ENCODE measurements at regions not wholly inside any gene's neighbourhood (a gene's known extent, or its start where the extent isn't known, plus 50 kb on each side); places are given as distances from the start of the nearest gene placed in this dataset.

- DNase-seq = no peak
Observed at GRCh38 chr10:2300231-2300630, 562.9 kb upstream of the ADARB2 start.

DNA sequence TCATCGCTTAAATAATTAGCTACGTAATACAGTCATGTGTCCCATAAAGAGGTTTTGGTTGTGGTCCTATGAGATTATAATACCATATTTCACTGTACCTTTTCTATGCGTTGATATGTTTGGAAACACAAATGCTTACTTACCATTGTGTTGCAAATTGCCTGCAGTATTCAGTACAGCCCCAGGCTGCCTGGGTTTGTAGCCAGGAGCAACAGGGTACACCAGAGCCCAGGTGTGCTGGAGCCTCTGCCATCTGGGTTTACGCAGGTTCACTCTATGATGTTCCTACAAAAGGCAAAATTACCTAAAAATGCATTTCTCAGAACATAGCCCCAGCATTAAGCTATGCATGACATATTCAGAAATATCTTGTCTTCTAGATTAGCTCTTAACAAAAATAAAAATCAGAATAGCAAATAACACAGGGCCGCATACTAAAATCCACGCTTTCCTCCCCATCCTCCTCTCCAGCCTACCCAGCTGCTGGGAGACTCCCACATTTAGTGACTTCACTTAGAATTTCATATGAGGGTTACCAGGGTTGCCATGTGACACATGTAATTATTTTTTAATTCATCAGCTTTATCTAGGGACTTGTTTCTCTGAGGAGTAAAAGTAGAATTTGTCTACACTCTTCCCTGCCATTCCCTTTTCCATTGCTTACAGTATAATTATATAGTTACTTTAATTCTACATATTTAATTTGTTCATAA is 559.0 kb upstream of the ADARB2 start:
- no peak for DNase-seq

- no peak for DNase-seq
Observed at GRCh38 chr10:2294739-2295138, 557.4 kb upstream of the ADARB2 start.

- DNase-seq = no peak
Observed at GRCh38 chr10:2284071-2284470, 546.7 kb upstream of the ADARB2 start.

DNA sequence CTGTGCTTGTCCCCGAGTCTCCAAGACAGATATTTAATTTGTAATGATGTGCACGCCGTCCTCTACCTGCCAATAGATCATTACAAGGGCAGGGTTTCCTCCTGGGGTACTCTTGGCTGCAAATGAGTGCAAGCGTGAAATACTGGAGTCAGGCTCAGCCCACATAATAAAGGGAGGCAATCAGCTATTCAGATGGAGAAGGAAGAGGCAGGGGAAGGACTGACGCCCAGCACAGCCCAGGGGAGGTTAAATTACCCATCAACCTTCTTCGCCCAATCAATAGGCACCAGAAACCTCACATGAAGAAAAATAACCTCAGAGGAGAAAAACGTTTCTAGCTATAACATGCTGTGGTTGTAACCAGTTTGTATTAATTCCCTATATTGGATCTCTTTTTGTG is 544.9 kb upstream of the ADARB2 start:
- DNase-seq = no peak

DNA sequence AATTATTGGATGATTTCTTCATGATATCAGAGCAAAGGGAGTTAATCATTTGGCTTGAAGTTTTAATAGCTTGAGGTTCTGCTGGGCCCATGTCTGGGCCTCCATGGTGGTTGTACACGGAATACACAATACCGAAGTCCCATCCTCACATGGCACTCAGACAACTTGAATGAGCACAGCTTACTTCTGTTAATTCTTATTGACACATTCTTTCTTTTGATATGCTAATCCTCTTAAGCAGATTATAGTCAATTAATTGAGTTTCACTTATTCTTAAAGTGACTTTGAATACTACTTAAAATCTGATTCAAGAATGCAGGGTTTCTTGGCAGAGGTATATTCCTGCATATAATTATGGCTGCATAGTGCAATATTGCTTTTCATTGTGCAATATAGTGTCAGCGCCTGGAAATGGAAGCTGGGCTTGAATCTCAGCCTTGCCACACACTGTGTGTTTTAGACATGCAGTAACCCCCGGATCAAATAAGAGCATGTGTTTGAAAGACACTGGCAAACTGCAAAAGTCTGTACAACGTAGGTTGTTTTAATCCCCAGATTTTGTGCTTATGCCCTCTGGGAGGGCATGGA is 543.5 kb upstream of the ADARB2 start:
- DNase-seq = no peak

GRCh38 chr10:2279711-2280110 is 542.4 kb upstream of the ADARB2 start:
- no peak for DNase-seq

DNA sequence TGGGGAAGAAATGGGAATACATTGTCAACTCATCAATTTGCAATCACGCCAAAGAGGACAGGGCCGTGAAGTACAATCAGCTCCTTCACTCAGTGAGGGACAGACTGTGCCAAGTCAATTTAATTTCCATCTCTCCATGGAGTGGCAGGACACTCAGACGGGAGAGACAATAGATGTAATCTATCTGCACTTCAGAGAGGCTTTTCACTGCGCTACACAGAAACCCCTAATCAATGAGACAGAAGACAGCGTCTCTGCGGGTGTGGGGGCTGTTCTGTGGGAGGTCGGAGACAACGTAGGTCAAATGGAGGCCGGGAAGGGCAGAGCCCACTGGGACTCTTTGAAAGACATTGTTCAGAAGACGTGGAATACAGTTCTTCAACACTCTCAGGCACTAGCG is 541.0 kb upstream of the ADARB2 start:
- DNase-seq = no peak

DNA sequence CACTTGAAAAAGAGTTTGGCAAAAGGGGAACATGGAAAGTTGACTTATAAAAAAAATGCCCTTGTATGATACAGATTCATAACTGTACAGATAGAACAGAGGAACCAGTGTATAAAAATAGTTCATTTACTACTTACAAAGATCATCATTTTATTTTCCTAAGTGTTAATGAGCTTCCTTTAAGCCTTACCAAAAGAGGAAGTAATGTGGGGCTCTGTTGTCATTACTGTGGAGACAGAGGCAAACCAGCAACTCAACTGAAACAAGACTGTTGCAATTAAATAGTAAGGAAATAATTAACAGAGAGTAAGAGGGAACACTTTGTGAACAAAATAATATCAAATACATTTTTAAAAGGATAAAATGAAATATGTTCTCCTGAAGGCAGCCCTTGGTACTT is 526.2 kb upstream of the ADARB2 start:
- no peak for DNase-seq

DNA sequence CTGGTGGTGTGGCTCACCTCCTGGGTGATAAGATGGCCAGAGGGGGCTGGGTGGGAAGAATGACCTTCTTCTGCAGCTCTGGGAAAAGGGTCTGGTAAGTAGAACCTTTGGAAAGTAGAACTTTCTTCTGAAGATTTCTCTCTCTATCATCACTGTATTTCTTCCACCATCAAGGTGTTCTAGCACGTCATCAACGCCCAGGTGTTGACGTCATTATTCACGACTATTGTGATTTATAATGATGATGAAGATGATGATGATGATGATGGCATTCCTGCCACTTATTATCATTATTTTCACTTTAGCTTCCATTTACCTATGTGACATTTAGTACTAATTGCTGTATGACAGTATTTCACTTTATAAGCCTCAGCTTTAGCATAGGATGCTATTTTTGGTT is 525.6 kb upstream of the ADARB2 start:
- DNase-seq = no peak

- DNase-seq = no peak
Observed at GRCh38 chr10:2262333-2262732, 525.0 kb upstream of the ADARB2 start.

DNA sequence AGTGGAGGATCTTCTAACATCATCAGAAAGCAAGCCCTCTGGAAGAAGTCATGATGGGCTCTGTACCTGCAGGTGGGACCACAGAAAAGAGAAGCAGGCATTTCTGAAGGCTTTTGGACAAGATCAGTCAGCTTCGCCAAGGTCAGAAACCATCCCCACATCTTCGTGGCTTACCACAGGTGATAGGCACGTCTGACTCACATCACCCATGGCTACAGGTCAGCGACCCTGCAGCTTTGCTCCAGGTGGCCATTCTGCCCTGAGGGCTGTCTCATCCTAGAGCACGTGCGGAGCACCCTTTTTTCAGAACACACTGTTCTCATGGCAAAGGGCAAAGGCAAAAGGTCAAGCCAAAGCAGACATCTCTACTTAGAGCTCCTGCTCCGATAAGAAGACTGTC is 518.9 kb upstream of the ADARB2 start:
- no peak for DNase-seq

- DNase-seq = no peak
Observed at GRCh38 chr10:2252096-2252495, 514.8 kb upstream of the ADARB2 start.

GRCh38 chr10:2251631-2252030 is 514.3 kb upstream of the ADARB2 start:
- DNase-seq = no peak

DNA sequence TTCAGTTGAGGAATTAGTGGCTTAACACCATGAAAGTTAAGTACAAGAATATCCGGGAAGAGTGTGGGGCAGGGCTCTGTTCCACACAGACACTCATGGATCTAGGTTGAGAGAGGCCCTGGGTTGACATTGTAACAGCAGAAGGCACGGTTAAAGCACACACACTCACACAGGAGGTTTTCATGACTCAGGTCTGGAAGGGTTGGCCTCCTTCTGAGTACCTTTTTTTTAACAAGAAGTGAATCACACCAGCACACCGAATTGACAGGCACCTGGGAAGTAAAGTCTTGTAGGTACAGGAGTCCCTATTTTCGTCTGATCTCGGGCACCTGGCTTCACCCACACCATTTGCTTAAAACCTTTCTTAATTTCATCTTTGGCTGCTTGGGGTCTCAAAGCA is 509.4 kb upstream of the ADARB2 start:
- DNase-seq = no peak

DNA sequence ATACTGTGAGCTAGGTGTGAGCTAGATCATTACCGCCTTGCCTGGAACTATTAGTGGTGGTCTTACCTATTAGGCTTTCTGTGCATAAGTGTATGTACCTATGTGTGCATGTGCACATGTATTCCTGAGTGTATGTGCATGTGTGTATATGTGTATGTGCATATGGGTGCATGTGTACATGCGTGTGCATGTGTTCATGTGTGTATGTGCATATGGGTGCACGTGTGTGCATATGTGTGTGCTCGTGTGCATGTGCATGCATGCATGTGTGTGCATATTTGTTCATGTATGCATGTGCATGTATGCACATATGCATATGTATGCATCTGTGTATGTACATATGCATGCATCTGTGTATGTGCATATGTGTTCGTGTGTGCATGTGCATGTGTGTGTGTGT is 508.3 kb upstream of the ADARB2 start:
- no peak for DNase-seq

DNA sequence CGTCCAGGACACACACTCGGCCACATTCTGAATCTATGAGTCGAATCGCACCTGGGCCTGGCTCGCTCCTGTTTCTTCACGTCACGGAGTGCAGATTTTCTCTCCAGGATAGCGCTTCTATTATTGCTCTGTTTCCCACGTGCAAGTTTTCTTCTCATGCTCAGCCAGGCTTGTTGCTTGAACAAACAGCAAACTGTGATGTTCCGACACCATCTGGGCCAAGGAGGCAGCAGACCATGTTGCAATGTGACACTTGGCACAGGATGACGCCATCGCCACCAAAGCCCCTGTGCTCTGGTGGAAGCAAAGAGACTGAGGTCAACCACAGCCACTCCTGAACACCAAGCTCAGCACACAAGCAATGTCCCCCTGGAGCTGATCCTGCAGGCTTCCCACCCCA is 507.1 kb upstream of the ADARB2 start:
- DNase-seq = no peak

DNA sequence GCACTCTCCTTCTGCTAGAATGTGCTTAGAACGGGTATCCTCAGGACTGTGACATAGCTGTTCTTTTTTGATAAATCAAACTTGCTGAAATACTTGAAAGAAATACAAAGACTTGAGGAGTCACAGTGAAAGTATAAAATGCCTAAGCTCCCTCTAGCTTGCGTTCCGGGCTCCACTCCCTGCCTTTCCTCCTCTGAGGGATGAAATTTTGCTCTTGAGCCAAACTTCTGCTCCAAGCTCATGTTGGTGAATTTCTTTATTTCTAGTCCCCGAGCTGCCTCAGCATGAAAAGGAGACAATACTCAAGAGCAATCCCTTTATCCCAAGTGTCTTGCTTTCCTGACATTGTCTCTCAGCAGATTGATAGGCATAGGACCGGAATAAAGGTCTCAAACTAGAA is 499.6 kb upstream of the ADARB2 start:
- DNase-seq = no peak

DNA sequence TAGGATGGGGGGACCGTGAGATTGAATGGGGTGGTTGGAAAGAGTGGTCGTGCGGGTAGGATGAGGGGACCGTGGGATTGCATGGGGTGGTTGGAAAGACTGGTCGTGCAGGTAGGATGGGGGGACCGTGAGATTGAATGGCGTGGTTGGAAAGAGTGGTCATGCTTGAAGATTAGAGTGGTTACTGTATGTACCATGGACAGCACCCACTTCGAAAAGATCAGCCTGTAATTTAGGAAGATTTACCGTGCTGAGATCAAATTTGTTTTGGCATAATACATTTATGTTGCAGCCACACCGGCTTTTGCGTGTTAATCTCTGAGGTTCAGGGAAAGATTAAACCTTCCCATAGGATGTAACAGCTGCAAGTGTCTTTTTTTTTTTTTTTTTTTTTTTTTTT is 495.2 kb upstream of the ADARB2 start:
- DNase-seq = no peak

GRCh38 chr10:2230478-2230877 is 493.2 kb upstream of the ADARB2 start:
- DNase-seq = no peak

DNA sequence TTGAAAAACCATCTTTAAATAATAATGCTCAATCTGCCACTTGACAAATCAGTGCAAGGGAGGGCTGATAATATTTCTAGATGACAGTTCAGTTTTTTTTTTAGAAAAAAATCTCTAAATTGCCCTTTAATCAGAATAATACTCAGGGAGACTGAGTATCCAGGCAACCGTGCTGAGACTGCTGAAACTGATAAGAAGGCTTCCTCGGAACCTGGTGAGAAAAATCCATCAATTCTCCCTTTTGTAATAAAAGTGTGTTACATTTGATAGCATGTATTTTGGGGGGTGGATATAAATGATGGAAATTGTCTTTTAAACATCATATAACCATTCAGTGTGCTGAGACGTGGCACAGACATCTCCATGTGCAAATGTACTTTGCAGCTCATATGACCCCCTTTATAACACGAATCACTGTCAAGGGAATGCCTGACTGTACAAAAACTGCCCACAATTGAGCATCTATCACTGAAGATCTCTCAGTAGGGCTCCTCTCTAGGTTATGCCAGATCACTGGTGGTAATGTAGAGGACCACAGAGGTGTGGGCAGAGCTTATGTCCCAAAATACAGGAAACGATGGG is 491.1 kb upstream of the ADARB2 start:
- DNase-seq = no peak

DNA sequence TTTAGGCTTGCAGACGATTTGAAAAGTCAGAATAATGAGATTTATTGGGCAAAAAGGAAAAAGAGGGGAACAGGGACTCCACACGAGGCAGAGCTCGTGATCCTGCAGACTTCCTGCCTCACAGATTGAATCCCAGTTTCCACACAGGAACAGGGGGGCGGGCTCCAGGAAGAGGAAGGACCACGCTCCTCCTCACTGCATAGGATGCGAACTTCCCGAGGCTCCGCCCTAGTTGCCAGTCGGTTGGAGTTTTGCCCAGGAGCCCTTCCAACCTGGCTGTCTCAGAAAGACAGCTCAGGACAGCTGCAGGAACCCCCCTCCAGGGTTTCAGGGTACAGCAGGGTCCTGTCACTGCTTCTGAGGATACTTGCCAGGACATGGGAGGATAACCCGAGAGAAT is 488.3 kb upstream of the ADARB2 start:
- no peak for DNase-seq

- no peak for DNase-seq
Observed at GRCh38 chr10:2223548-2224320, 486.4 kb upstream of the ADARB2 start.

GRCh38 chr10:2222631-2223030 is 485.3 kb upstream of the ADARB2 start:
- DNase-seq = no peak
